ENCODE measurements at regions not wholly inside any gene's neighbourhood (a gene's known extent, or its start where the extent isn't known, plus 50 kb on each side); places are given as distances from the start of the nearest gene placed in this dataset.

DNA sequence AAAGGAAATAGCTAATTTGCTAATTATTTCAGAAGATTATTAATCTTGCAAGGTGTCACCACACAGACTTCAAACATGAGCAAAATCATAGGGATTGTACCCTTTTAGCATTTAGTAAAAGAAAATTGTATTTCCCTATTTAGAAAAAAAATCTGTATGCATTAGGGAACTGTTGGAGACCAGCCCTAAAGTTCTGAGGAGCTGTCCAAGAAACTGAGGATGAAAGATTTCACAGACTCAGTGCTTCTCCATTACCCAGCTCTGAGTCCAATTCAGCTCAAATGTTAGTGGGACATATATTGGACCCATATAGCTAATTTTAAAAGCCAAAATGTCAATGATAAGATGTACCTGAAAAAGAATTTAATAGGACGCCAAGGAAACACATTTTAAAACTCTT is 271.7 kb downstream of the SNX10 start:
- H3K4me1 ChIP-seq = no peaks in the 10 kb centered on the region
- no peak for DNase-seq (ENCODE audit: extremely low spot score in 2 of 2)
- H3K9me3 ChIP-seq = no peaks in the 10 kb centered on the region
- H3K27me3 ChIP-seq = no peaks in the 10 kb centered on the region
- no peak overlapping the region for H3K4me3 ChIP-seq
- no peak overlapping the region for H3K27ac ChIP-seq
- TF ChIP-seq POLR2AphosphoS5 (IDR thresholded peaks at IDR 0.05; ENCODE audit: insufficient read depth in 1 of 2, low read depth in 1 of 2) (no peak), POLR2A (IDR thresholded peaks at IDR 0.05) (no peak)
- TF ChIP-seq, protein P1, sequence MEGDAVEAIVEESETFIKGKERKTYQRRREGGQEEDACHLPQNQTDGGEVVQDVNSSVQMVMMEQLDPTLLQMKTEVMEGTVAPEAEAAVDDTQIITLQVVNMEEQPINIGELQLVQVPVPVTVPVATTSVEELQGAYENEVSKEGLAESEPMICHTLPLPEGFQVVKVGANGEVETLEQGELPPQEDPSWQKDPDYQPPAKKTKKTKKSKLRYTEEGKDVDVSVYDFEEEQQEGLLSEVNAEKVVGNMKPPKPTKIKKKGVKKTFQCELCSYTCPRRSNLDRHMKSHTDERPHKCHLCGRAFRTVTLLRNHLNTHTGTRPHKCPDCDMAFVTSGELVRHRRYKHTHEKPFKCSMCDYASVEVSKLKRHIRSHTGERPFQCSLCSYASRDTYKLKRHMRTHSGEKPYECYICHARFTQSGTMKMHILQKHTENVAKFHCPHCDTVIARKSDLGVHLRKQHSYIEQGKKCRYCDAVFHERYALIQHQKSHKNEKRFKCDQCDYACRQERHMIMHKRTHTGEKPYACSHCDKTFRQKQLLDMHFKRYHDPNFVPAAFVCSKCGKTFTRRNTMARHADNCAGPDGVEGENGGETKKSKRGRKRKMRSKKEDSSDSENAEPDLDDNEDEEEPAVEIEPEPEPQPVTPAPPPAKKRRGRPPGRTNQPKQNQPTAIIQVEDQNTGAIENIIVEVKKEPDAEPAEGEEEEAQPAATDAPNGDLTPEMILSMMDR (IDR thresholded peaks at IDR 0.05) = no peak
- intact Hi-C loops (cut with DNase I) = no loop called here
- H3K36me3 ChIP-seq = no peaks in the 10 kb centered on the region

DNA sequence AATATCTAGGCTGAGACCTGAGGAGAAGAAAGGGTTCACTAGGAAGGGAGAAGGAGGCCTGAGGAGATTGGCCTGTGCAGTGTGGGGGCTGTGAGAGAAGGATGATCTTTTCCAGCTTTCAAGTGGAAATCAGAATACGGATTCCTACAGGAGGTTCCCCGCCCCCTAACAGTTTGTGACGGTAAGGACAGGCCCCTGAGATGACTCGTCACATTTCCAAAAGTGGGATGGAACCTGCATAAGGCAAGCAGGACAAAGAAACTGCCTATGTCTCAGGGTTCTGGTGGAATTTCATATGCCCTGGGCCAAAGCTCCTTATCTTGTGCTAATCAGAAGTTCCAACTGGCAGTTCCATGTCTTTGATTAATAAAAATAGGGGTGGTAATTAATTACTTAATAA is 275.6 kb downstream of the SNX10 start:
- no peak for DNase-seq (ENCODE audit: extremely low spot score in 2 of 2)
- Histone ChIP-seq H3K36me3 (no peaks in the 10 kb centered on the region), H3K27ac (no peak overlapping the region), H3K4me3 (no peak overlapping the region), H3K27me3 (no peaks in the 10 kb centered on the region), H3K4me1 (no peaks in the 10 kb centered on the region), H3K9me3 (no peaks in the 10 kb centered on the region)
- no peak for TF ChIP-seq POLR2AphosphoS5 (IDR thresholded peaks at IDR 0.05; ENCODE audit: insufficient read depth in 1 of 2, low read depth in 1 of 2)
- no peak for TF ChIP-seq POLR2A (IDR thresholded peaks at IDR 0.05)
- TF ChIP-seq, protein P1 (IDR thresholded peaks at IDR 0.05) = no peak
- intact Hi-C loops (cut with DNase I) = no loop called here

DNA sequence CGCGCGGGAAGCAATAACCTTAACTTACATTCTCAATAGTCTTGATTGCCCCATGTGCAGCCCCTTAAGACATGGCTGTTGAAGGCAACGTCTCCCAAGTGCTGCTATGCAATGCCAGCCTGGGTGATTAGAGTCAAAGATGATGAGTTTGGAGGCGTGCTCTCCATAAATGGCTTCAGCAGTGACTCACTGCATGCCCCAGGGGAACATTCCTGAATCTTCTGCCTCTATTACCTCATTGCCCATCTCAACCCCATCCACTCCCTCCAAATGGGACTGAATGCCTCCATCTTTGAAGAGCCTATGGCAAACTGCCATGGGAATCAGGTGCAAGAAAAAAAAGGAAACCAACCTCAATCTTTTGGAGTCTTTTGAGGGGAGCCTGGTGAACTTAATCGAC is 282.8 kb downstream of the SNX10 start:
- Histone ChIP-seq H3K9me3 (no peaks in the 10 kb centered on the region), H3K27ac (no peak overlapping the region), H3K4me1 (no peaks in the 10 kb centered on the region), H3K36me3 (no peaks in the 10 kb centered on the region), H3K4me3 (no peak overlapping the region), H3K27me3 (no peaks in the 10 kb centered on the region)
- no peak for DNase-seq (ENCODE audit: extremely low spot score in 2 of 2)
- intact Hi-C loops (cut with DNase I) = no loop called here
- TF ChIP-seq POLR2A (IDR thresholded peaks at IDR 0.05) = no peak
- TF ChIP-seq, protein P1 (IDR thresholded peaks at IDR 0.05) = no peak

DNA sequence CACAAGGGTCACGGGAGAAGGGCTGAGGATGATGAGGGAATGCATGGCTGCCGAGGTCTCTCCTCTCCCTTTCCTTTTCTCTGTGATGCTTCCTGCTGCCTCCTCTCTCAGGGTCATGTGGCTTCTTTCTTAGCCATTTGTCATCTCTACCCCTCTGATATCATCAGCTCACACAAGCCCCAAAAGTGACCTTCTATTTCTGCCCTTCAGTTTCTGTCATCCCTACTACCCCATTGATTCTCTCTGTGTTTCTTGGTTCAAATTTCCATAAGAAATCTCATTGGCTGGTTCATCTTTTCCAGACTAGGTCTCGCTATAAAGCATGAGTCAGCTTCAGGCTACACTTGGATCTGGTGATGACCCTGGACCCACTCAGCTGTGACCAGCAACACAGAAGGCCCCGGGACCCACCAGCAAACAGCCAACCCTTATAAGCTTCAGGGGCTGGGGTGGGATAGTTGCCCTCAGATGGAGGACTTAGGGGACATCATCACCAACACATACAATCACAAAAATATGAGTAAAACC is 284.3 kb downstream of the SKAP2 start:
- intact Hi-C loops (cut with DNase I) = no loop called here
- Histone ChIP-seq H3K27me3 (no peaks in the 10 kb centered on the region), H3K4me3 (no peak overlapping the region), H3K4me1 (no peaks in the 10 kb centered on the region), H3K36me3 (no peaks in the 10 kb centered on the region), H3K27ac (no peak overlapping the region), H3K9me3 (no peaks in the 10 kb centered on the region)
- no peak for TF ChIP-seq POLR2AphosphoS5 (IDR thresholded peaks at IDR 0.05; ENCODE audit: insufficient read depth in 1 of 2, low read depth in 1 of 2)
- no peak for DNase-seq (ENCODE audit: extremely low spot score in 2 of 2)

DNA sequence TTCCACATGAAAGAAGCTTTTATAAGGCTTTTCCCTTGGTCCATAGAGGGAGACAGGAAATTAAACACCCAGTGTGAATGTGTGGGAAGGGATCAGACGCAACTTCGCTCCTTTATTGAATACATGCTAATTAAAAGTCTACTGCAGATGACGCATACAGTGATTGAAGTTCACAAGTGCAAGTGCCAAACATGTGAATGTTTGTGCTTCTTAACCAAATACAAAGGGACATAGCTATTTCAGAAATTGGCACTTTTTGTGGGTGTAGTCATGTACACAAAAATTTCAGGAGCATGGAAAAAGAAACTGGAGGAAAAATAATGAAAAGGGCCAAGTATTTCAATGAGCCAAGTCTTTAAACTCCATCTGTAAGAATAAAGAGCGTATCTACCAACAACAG is 283.7 kb downstream of the SKAP2 start:
- Histone ChIP-seq H3K27me3 (no peaks in the 10 kb centered on the region), H3K36me3 (no peaks in the 10 kb centered on the region), H3K4me1 (no peaks in the 10 kb centered on the region), H3K4me3 (no peak overlapping the region), H3K9me3 (no peaks in the 10 kb centered on the region), H3K27ac (no peak overlapping the region)
- TF ChIP-seq, protein P1 (IDR thresholded peaks at IDR 0.05) = no peak
- TF ChIP-seq POLR2AphosphoS5 (IDR thresholded peaks at IDR 0.05; ENCODE audit: insufficient read depth in 1 of 2, low read depth in 1 of 2) (no peak), POLR2A (IDR thresholded peaks at IDR 0.05) (no peak)
- DNase-seq (ENCODE audit: extremely low spot score in 2 of 2) = no peak
- intact Hi-C loops (cut with DNase I) = no loop called here

Data from vagina (tissue), 2 donors.